A549 (cell line): ENCODE measurements at regions not wholly inside any gene's neighbourhood (a gene's known extent, or its start where the extent isn't known, plus 50 kb on each side); places are given as distances from the start of the nearest gene placed in this dataset.

Source experiments
- ATAC-seq, 2 experiments: fragments of 200-7000 bp in 1 of 2; fragments of >200 bp in 1 of 2; cut with Nextera tagmentation in 1 of 2; cut with Tn5 transposase in 1 of 2; 3 replicates each; pipeline versions ENCODE4 v1.8.0 to v1.9.1; 2018 to 2020; ENCODE audit warnings: mild to moderate bottlenecking in 1 of 2, moderate library complexity in 1 of 2
- CTCF ChIA-PET: fragments of 300-600 bp; sonication (Branson Sonifier 250); formaldehyde crosslinking; extraction: SDS; loops from one replicate; lab custom pipeline; 2021; ENCODE audit warnings: antibody characterized with exemption, inconsistent platforms; lab: Yijun Ruan, JAX
- POLR2A ChIA-PET: fragments of 350-600 bp; formaldehyde crosslinking; extraction: SDS; loops from one replicate; lab custom pipeline; 2021; ENCODE audit warnings: antibody characterized with exemption, inconsistent platforms; lab: Yijun Ruan, JAX
- DNase-seq, 2 experiments: peaks; one replicate each; pipeline versions ENCODE4 v3.0.0 to v3.0.0-alpha.2; 2011 to 2016; ENCODE audit warnings: low read depth in 1 of 2, low spot score in 1 of 2
- FAIRE-seq: peaks from 2 replicates; lab custom pipeline; 2011; peaks lifted over from hg19 to GRCh38; lab: Jason Lieb, UNC
- H3K27ac ChIP-seq, 2 experiments: fragments of >200 bp; sonication (Bioruptor Twin); formaldehyde crosslinking; 3 replicates each; pipeline ENCODE4 v1.5.1; 2016 to 2017
- H3K4me1 ChIP-seq: fragments of >200 bp; sonication (Bioruptor Twin); formaldehyde crosslinking; 3 replicates; pipeline ENCODE4 v1.6.1; 2016
- H3K4me2 ChIP-seq: fragments of >200 bp; sonication (Bioruptor Twin); formaldehyde crosslinking; 3 replicates; pipeline ENCODE4 v1.6.1; 2016
- H3K4me3 ChIP-seq: fragments of >200 bp; sonication (Bioruptor Twin); formaldehyde crosslinking; 3 replicates; pipeline ENCODE4 v1.5.1; 2016
- H3K9me3 ChIP-seq: fragments of >200 bp; sonication (Bioruptor Twin); formaldehyde crosslinking; 3 replicates; pipeline ENCODE4 v1.6.1; 2016
- BCL3 ChIP-seq: fragments of >200 bp; sonication (Bioruptor Twin); formaldehyde crosslinking; IDR thresholded peaks from 3 replicates; pipeline ENCODE4 v1.6.1; 2016
- CEBPB ChIP-seq, 2 experiments: fragments of >200 bp in 1 of 2; sonication (Bioruptor Twin) in 1 of 2; formaldehyde crosslinking in 1 of 2; IDR thresholded peaks; 2 replicates each; pipeline ENCODE4 v1.6.1; 2012 to 2016
- CHD2 ChIP-seq: fragments of 150-350 bp; IDR thresholded peaks from 2 replicates; pipeline ENCODE4 v1.6.1; 2014; ENCODE audit warnings: low read length; ENCODE audit not compliant: partially characterized antibody
- EHF ChIP-seq: fragments of 250-450 bp; sonication (Bioruptor Pico); IDR thresholded peaks from 2 replicates; pipeline ENCODE4 v1.5.0; 2020; ENCODE audit warnings: mild to moderate bottlenecking
- EHMT2 ChIP-seq: fragments of 200-600 bp; sonication (generic); IDR thresholded peaks from 2 replicates; pipeline ENCODE4 v1.6.1; 2016; ENCODE audit warnings: antibody characterized with exemption, low read depth, mild to moderate bottlenecking, moderate library complexity
- FOSL2 ChIP-seq, 2 experiments: fragments of 450-650 bp in 1 of 2; fragments of >200 bp in 1 of 2; sonication (Bioruptor Twin) in 1 of 2; formaldehyde crosslinking; IDR thresholded peaks; 2 replicates each; pipeline versions ENCODE4 v1.5.0 to v1.6.1; 2016 to 2020; ENCODE audit warnings: mild to moderate bottlenecking in 1 of 2, moderate library complexity in 1 of 2
- HES2 ChIP-seq: fragments of >200 bp; sonication (Bioruptor Twin); formaldehyde crosslinking; IDR thresholded peaks from 2 replicates; pipeline ENCODE4 v1.6.1; 2016
- HOXA7 ChIP-seq: fragments of 250-450 bp; sonication (Bioruptor Pico); IDR thresholded peaks from 2 replicates; pipeline ENCODE4 v1.5.0; 2020; ENCODE audit warnings: mild to moderate bottlenecking, moderate library complexity
- HOXB13 ChIP-seq: fragments of 250-450 bp; sonication (Bioruptor Pico); IDR thresholded peaks from 2 replicates; pipeline ENCODE4 v1.5.0; 2020; ENCODE audit warnings: low read depth, mild to moderate bottlenecking, moderate library complexity
- JUN ChIP-seq, 2 experiments: fragments of >200 bp; sonication (Bioruptor Twin); formaldehyde crosslinking; IDR thresholded peaks; 2 replicates in 1 of 2; 3 replicates in 1 of 2; pipeline ENCODE4 v1.6.1; 2016 to 2017
- JUNB ChIP-seq: fragments of >200 bp; sonication (Bioruptor Twin); formaldehyde crosslinking; IDR thresholded peaks from 2 replicates; pipeline ENCODE4 v1.6.1; 2016
- MAFK ChIP-seq: fragments of 450-650 bp; IDR thresholded peaks from 2 replicates; pipeline ENCODE4 v1.6.1; 2014; ENCODE audit not compliant: partially characterized antibody
- MYC ChIP-seq: IDR thresholded peaks from 2 replicates; pipeline ENCODE4 v1.6.1; 2012; ENCODE audit warnings: mild to moderate bottlenecking, inconsistent platforms, low read length, improper control_type of control experiment, borderline replicate concordance
- NFE2L2 ChIP-seq: fragments of 150-350 bp; conservative IDR thresholded peaks from 2 replicates; pipeline ENCODE4 v1.6.1; 2014; ENCODE audit warnings: low read length
- NPAS2 ChIP-seq: fragments of 250-450 bp; sonication (Bioruptor Pico); IDR thresholded peaks from 2 replicates; pipeline ENCODE4 v1.8.0; 2022; ENCODE audit warnings: mild to moderate bottlenecking, moderate library complexity, borderline replicate concordance
- PBX3 ChIP-seq: IDR thresholded peaks from 2 replicates; pipeline ENCODE4 v1.6.1; 2012
- POLR2A ChIP-seq: IDR thresholded peaks from 2 replicates; pipeline ENCODE4 v1.6.1; 2012; ENCODE audit warnings: mild to moderate bottlenecking, low read length
- RARB ChIP-seq: fragments of 250-450 bp; sonication (Bioruptor Pico); IDR thresholded peaks from 2 replicates; pipeline ENCODE4 v1.8.0; 2021; ENCODE audit warnings: mild to moderate bottlenecking, moderate library complexity
- RFX5 ChIP-seq: fragments of 450-650 bp; IDR thresholded peaks from 2 replicates; pipeline ENCODE4 v1.7.1; 2014; ENCODE audit warnings: antibody characterized with exemption, mild to moderate bottlenecking, moderate library complexity
- SREBF2 ChIP-seq: fragments of 450-650 bp; IDR thresholded peaks from 2 replicates; pipeline ENCODE4 v1.6.1; 2014; ENCODE audit warnings: mild to moderate bottlenecking, moderate library complexity
- TFCP2L1 ChIP-seq: fragments of 250-450 bp; sonication (Bioruptor Pico); IDR thresholded peaks from 2 replicates; pipeline ENCODE4 v1.5.0; 2021; ENCODE audit warnings: mild to moderate bottlenecking
- TP53 ChIP-seq: fragments of 250-450 bp; sonication (Bioruptor Pico); IDR thresholded peaks from 2 replicates; pipeline ENCODE4 v1.5.0; 2021; ENCODE audit warnings: mild to moderate bottlenecking, moderate library complexity
- ZC3H11A ChIP-seq: fragments of 450-650 bp; IDR thresholded peaks from 2 replicates; pipeline ENCODE4 v1.6.1; 2014; ENCODE audit warnings: antibody characterized with exemption, mild to moderate bottlenecking
- ZFP36 ChIP-seq: fragments of 450-650 bp; IDR thresholded peaks from 2 replicates; pipeline ENCODE4 v1.6.1; 2014; ENCODE audit warnings: borderline replicate concordance; ENCODE audit not compliant: partially characterized antibody
- ZNF302 ChIP-seq: fragments of 250-450 bp; sonication (Bioruptor Pico); IDR thresholded peaks from 2 replicates; pipeline ENCODE4 v1.9.0; 2021; ENCODE audit warnings: inconsistent platforms, mild to moderate bottlenecking, moderate library complexity
- WGBS: methylation state at CpG from one replicate; pipeline ENCODE4 v1.1.6; 2017; ENCODE audit errors: missing lambda C conversion rate; 5-methylcytosine and 5-hydroxymethylcytosine counted together
- TF ChIP-seq, protein P1 (sequence below): fragments of 250-450 bp; sonication (Bioruptor Pico); IDR thresholded peaks from 2 replicates; pipeline ENCODE4 v1.5.0; 2020; ENCODE audit warnings: low read depth, mild to moderate bottlenecking, moderate library complexity
- TF ChIP-seq, protein P2 (sequence below): IDR thresholded peaks from 2 replicates; pipeline ENCODE4 v1.6.1; 2012
- TF ChIP-seq, protein P3 (sequence below): fragments of >200 bp; sonication (Bioruptor Twin); formaldehyde crosslinking; IDR thresholded peaks from 3 replicates; pipeline ENCODE4 v1.5.1; 2016

- FAIRE-seq = no peak
These were observed 168.3 kb upstream of the PUM3 start for GRCh38 chr9:3012245-3012644.

DNA sequence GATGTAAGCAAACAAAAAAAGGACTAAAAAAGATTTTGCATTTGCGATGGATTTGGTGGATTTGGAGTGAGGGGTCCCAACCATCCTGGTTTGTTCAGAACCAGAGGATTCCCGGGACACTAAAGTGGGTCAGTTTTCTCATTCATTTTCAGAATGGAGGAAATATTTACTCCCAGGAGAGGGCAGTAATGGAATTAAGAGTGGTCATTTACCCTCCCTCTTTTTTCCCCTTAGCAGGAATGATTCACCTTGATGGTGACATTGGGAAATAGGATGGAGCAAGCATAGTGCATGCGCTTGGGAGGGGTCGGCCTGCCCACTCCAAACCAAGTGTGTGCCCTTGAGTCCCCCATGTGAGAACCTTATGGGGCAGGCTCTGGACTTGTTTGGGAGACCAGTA is 164.2 kb upstream of the PUM3 start:
- DNase-seq (no peak), FAIRE-seq (no peak), ATAC-seq (no peak)
- Histone ChIP-seq H3K4me2 (no peak overlapping the region), H3K4me1 (no peaks in the 10 kb centered on the region), H3K9me3 (no peaks in the 10 kb centered on the region), H3K4me3 (no peak overlapping the region), H3K27ac (no peak overlapping the region)
- CTCF ChIA-PET = no interaction called here
- POLR2A ChIA-PET = no interaction called here
- TF ChIP-seq, protein P1, sequence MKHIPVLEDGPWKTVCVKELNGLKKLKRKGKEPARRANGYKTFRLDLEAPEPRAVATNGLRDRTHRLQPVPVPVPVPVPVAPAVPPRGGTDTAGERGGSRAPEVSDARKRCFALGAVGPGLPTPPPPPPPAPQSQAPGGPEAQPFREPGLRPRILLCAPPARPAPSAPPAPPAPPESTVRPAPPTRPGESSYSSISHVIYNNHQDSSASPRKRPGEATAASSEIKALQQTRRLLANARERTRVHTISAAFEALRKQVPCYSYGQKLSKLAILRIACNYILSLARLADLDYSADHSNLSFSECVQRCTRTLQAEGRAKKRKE (CRISPR knock-in tag) = no peak
- no peak for TF ChIP-seq POLR2A
- TF ChIP-seq ZFP36 = no peak
- no peak for TF ChIP-seq TP53
- no peak for TF ChIP-seq ZC3H11A
- no peak for TF ChIP-seq RARB (CRISPR knock-in tag)
- TF ChIP-seq CHD2 = no peak
- WGBS = 32% methylated on average over 4 of the region's 4 CpGs

More at GRCh38 chr9:3012245-3012644, 168.3 kb upstream of the PUM3 start:
- ChIA-PET POLR2A (no interaction called here), CTCF (no interaction called here)
- TF ChIP-seq ZC3H11A = no peak
- TF ChIP-seq JUNB = no peak
- no peak for TF ChIP-seq BCL3
- no peak for TF ChIP-seq FOSL2 (IDR thresholded peaks at IDR 0.05)
- TF ChIP-seq FOSL2 (CRISPR knock-in tag; IDR thresholded peaks at IDR 0.05) = no peak
- TF ChIP-seq HOXB13 (CRISPR knock-in tag) = no peak
- no peak for TF ChIP-seq NPAS2 (CRISPR knock-in tag)
- TF ChIP-seq PBX3 = no peak
- TF ChIP-seq JUN (IDR thresholded peaks at IDR 0.05) = no peak
- no peak for TF ChIP-seq SREBF2
- no peak for TF ChIP-seq TFCP2L1 (CRISPR knock-in tag)
- no peak for TF ChIP-seq ZFP36
- TF ChIP-seq EHF (CRISPR knock-in tag) = no peak
- TF ChIP-seq, protein P2, sequence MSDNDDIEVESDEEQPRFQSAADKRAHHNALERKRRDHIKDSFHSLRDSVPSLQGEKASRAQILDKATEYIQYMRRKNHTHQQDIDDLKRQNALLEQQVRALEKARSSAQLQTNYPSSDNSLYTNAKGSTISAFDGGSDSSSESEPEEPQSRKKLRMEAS = no peak
- TF ChIP-seq HES2 = no peak
- TF ChIP-seq MYC = no peak
- no peak for TF ChIP-seq TP53
- TF ChIP-seq ZNF302 (CRISPR knock-in tag) = no peak
- no peak for TF ChIP-seq NFE2L2
- TF ChIP-seq RFX5 = no peak
- 14% methylated on average over 6 of the region's 6 CpGs for WGBS
- Histone ChIP-seq H3K4me3 (no peak overlapping the region), H3K27ac (no peak overlapping the region), H3K9me3 (no peaks in the 10 kb centered on the region), H3K4me2 (no peak overlapping the region), H3K4me1 (no peaks in the 10 kb centered on the region)
- DNase-seq = no peak
- no peak for ATAC-seq

GRCh38 chr9:3007326-3007725 is 163.4 kb upstream of the PUM3 start:
- no peak overlapping the region for H3K4me2 ChIP-seq
- H3K9me3 ChIP-seq = no peaks in the 10 kb centered on the region
- POLR2A ChIA-PET = no interaction called here
- H3K4me3 ChIP-seq = no peak overlapping the region
- H3K27ac ChIP-seq = no peak overlapping the region
- TF ChIP-seq EHMT2 = no peak
- no peak for TF ChIP-seq CEBPB (IDR thresholded peaks at IDR 0.05)
- TF ChIP-seq HOXA7 (CRISPR knock-in tag) = no peak
- no peak for TF ChIP-seq MAFK
- TF ChIP-seq, protein P3, sequence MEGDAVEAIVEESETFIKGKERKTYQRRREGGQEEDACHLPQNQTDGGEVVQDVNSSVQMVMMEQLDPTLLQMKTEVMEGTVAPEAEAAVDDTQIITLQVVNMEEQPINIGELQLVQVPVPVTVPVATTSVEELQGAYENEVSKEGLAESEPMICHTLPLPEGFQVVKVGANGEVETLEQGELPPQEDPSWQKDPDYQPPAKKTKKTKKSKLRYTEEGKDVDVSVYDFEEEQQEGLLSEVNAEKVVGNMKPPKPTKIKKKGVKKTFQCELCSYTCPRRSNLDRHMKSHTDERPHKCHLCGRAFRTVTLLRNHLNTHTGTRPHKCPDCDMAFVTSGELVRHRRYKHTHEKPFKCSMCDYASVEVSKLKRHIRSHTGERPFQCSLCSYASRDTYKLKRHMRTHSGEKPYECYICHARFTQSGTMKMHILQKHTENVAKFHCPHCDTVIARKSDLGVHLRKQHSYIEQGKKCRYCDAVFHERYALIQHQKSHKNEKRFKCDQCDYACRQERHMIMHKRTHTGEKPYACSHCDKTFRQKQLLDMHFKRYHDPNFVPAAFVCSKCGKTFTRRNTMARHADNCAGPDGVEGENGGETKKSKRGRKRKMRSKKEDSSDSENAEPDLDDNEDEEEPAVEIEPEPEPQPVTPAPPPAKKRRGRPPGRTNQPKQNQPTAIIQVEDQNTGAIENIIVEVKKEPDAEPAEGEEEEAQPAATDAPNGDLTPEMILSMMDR = no peak
- TF ChIP-seq MYC = no peak
- WGBS = 17% methylated on average over 1 of the region's 1 CpG
- CTCF ChIA-PET = interaction anchor here (1.0 kb wide), 2 partner anchors 16 to 18 kb away, joined by 3 read pairs; no protein-coding TSS in a partner anchor
- H3K4me1 ChIP-seq = no peaks in the 10 kb centered on the region
- FAIRE-seq = no peak
- no peak for ATAC-seq
- no peak for DNase-seq
